ENCODE measurements at regions not wholly inside any gene's neighbourhood (a gene's known extent, or its start where the extent isn't known, plus 50 kb on each side); places are given as distances from the start of the nearest gene placed in this dataset.

GRCh38 chr7:124432009-124432578 lies 333.5 kb downstream of the GPR37 start:
- no peak for DNase-seq (ENCODE audit: low read depth in 2 of 3, low spot score in 2 of 3)

- DNase-seq (ENCODE audit: low read depth in 2 of 3, low spot score in 2 of 3) = no peak
These were observed 335.7 kb downstream of the GPR37 start for GRCh38 chr7:124429923-124430322.

- no peak for DNase-seq (ENCODE audit: low read depth in 2 of 3, low spot score in 2 of 3)
These were observed 336.8 kb downstream of the GPR37 start for GRCh38 chr7:124428781-124429180.

- no peak for DNase-seq (ENCODE audit: low read depth in 2 of 3, low spot score in 2 of 3)
These were observed 339.0 kb downstream of the GPR37 start for GRCh38 chr7:124426621-124427020.

DNA sequence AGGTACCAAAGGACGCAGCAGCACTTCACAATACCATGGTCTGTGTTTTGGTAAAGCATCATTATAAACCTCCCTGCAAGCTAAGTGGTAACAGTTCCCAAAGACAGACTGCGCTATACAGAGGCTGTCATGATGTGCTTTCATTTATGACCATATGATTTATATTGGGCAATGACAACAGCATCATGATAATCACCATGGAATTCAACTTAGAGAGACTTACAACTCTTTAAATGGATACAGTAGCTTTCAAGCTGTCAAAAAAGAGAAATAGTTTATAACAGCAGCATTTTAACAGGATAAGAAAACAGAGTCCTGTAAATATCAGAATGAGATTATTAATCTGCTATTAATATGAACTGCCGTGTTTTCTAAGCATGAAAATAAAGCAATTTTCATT lies 341.7 kb downstream of the GPR37 start:
- DNase-seq (ENCODE audit: low read depth in 2 of 3, low spot score in 2 of 3) = no peak

DNA sequence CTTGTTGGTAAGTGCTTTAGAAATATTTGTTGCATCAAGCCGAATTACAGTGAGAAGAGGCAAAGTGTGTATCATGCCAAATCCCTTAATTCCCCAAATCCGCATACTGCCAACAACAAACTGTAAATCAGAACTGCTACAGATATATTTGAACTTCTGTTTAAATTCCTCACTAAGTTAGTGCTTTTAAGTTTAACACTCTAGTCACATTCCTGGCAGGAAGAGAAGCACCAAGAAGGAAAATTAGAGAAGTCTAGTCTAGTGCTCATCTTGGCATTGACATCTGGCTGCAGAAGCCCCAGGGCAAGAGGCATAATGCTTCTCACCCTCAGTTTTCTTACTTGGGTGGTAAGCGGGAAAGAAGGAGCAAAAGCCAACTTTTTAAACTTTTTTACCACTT lies 343.5 kb downstream of the GPR37 start:
- DNase-seq (ENCODE audit: low read depth in 2 of 3, low spot score in 2 of 3) = no peak

- no peak for DNase-seq (ENCODE audit: low read depth in 2 of 3, low spot score in 2 of 3)
These were observed 345.2 kb downstream of the GPR37 start for GRCh38 chr7:124420367-124420766.

DNA sequence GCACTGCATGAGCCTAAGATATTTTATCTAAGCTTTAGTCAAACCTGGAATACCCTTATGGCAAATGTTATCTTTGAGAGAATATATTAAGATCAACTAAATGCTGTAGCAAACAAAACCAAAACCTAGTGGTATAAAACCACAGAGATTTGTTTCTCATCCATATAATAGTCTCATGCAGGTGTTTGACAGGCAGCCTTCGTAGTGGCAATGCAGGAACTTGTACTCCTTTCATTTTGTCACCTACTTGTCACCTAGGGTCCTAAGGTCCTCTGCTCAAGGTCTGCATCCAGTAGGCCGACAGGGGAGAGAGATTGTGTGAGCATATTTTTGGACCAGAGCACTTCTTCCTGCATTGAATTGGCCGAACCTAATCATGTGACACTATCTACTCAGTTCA lies 352.6 kb downstream of the GPR37 start:
- DNase-seq (ENCODE audit: low read depth in 2 of 3, low spot score in 2 of 3) = no peak

- no peak for DNase-seq (ENCODE audit: low read depth in 2 of 3, low spot score in 2 of 3)
These were observed 353.1 kb downstream of the GPR37 start for GRCh38 chr7:124412531-124412930.

- no peak for DNase-seq (ENCODE audit: low read depth in 2 of 3, low spot score in 2 of 3)
These were observed 353.8 kb downstream of the GPR37 start for GRCh38 chr7:124411796-124412195.

- DNase-seq (ENCODE audit: low read depth in 2 of 3, low spot score in 2 of 3) = no peak
These were observed 362.0 kb downstream of the GPR37 start for GRCh38 chr7:124403587-124403986.

GRCh38 chr7:124403112-124403511 lies 362.5 kb downstream of the GPR37 start:
- no peak for DNase-seq (ENCODE audit: low read depth in 2 of 3, low spot score in 2 of 3)

DNA sequence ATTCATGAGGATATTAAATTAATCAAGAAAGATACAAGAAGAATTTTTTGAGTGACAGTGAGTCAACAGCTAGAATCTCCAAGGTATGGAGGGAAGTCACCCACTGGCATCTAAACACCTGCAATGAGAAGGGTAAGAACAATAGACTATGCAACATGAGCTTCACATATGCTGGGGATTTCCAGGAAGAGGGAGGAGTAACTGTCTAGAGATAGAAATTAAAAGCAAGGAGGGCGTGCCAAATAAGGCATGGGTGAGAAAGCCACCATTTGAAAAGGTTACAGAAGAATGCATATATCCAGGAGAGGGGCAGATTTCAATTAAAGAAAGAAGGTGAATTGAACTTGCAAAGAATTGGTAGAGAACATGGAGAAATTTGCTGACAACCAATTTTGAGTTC lies 365.7 kb downstream of the GPR37 start:
- no peak for DNase-seq (ENCODE audit: low read depth in 2 of 3, low spot score in 2 of 3)

DNA sequence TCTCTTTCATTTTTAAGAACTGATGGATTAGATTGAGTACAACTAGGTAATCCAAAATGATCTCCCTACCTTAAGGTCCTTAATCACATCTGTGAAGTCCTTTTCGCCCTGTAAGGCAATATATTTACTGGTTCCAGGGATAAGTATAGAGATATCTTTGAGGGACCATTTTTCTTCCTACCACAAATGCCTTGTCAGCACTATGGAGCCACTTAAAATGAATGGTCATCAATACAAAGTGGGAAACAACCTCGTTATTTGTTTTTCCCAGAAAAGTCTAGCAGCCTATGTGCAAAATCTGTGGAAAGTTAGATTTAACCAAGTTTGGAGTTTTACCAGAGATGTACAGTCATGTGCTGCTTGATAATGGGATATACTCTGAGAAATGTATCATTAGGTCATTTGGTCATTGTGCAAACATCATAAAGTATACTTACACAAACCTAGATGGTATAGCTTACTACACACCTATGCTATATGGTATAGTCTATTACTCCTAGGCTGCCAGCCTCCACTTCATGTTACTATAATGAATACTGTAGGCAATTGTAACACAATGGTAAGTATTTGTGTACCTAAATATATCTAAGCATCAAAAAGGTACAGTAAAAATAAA lies 366.2 kb upstream of the TMEM229A start:
- DNase-seq (ENCODE audit: low read depth in 2 of 3, low spot score in 2 of 3) = no peak

DNA sequence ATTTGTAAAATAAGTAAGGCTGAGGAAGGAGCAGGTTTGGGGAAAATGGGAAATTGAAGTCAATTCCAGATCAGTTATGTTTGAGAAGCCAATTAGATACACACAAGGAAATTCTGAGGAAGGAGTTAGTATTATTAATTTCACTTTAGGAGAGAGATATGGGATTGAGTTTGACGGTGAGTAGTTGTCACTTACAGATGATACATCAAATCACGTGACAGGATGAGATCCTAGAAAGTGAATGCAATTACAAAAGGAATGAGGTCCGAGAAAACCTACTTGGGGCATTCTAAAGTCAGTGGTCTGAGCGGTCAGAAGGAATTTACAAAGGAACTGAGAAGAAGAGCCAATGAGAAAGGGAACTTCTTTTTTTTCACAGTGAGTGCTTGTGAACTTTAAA lies 364.3 kb upstream of the TMEM229A start:
- no peak for DNase-seq (ENCODE audit: low read depth in 2 of 3, low spot score in 2 of 3)

GRCh38 chr7:124390301-124390700 lies 357.4 kb upstream of the TMEM229A start:
- DNase-seq (ENCODE audit: low read depth in 2 of 3, low spot score in 2 of 3) = no peak

DNA sequence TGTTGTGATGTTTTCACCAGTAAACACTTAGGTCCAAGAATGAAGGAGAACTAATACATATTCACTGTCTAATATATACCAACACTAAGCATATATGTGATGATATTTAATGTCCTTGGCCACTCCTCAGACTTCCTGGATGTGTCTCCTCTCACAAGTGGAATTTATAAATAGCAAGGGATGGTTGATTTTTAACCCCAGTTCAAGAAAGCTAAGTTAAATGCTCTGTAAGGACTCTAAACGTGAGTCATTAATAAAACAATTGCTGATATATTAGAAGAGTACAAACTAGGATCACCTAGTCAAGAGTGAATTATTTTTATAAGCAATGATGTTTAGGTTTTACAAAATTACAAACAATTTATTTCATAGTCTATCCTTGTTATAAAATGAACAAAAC lies 355.9 kb upstream of the TMEM229A start:
- DNase-seq (ENCODE audit: low read depth in 2 of 3, low spot score in 2 of 3) = no peak

GRCh38 chr7:124387056-124387455 lies 354.2 kb upstream of the TMEM229A start:
- no peak for DNase-seq (ENCODE audit: low read depth in 2 of 3, low spot score in 2 of 3)

GRCh38 chr7:124379296-124379695 lies 346.4 kb upstream of the TMEM229A start:
- no peak for DNase-seq (ENCODE audit: low read depth in 2 of 3, low spot score in 2 of 3)

GRCh38 chr7:124376111-124376510 lies 343.2 kb upstream of the TMEM229A start:
- DNase-seq (ENCODE audit: low read depth in 2 of 3, low spot score in 2 of 3) = no peak

DNA sequence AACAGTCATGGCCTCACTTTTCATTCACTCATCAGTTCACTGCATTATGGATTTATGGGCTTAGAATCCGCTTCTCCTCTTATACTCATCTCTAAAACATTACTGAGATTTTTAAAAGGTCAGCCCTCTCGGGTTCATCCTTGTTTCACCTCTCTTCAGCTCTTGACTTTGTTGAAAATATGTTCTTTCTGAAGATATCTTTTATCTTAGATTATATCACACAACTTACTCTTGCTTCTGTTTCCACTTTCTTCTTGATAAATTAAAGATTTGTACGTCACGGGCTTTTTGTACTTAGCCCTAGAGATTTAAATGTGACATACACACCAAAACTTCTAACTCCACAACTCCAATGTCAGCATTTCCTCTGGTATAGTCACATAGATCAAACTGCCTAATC lies 342.5 kb upstream of the TMEM229A start:
- DNase-seq (ENCODE audit: low read depth in 2 of 3, low spot score in 2 of 3) = no peak

GRCh38 chr7:124369310-124369709 lies 336.4 kb upstream of the TMEM229A start:
- DNase-seq (ENCODE audit: low read depth in 2 of 3, low spot score in 2 of 3) = no peak

GRCh38 chr7:124366118-124366517 lies 333.3 kb upstream of the TMEM229A start:
- DNase-seq (ENCODE audit: low read depth in 2 of 3, low spot score in 2 of 3) = no peak

Data from hematopoietic multipotent progenitor cell (in vitro differentiated cells).